ENCODE measurements at regions not wholly inside any gene's neighbourhood (a gene's known extent, or its start where the extent isn't known, plus 50 kb on each side); places are given as distances from the start of the nearest gene placed in this dataset.

- Histone ChIP-seq H3K27ac (replicated peaks) (no peak overlapping the region), H3K4me3 (replicated peaks; ENCODE audit: insufficient read depth, low read length) (no peak overlapping the region), H3K27me3 (ENCODE audit: insufficient read depth, poor library complexity, severe bottlenecking) (no peaks in the 10 kb centered on the region)
- DNase-seq (ENCODE audit: low read depth in 1 of 2, low spot score in 1 of 2): no peak
- TF ChIP-seq REST (IDR thresholded peaks at IDR 0.05; ENCODE audit: insufficient replicate concordance, low read depth) (no peak), CTCF (IDR thresholded peaks at IDR 0.05; ENCODE audit: insufficient read depth, low read length) (no peak)
Observed at GRCh38 chr2:215687149-215688031, 251.5 kb upstream of the FN1 start.

GRCh38 chr2:215685238-215685990 lies 249.5 kb upstream of the FN1 start:
- DNase-seq (ENCODE audit: low read depth in 1 of 2, low spot score in 1 of 2): no peak

More at GRCh38 chr2:215685238-215685990, 249.5 kb upstream of the FN1 start:
- TF ChIP-seq SPI1 (IDR thresholded peaks at IDR 0.05; ENCODE audit: borderline replicate concordance, low read depth): no peak
- TF ChIP-seq GABPA (IDR thresholded peaks at IDR 0.05; ENCODE audit: low read depth): no peak
- TF ChIP-seq POLR2AphosphoS5 (IDR thresholded peaks at IDR 0.05; ENCODE audit: low read depth): no peak
- TF ChIP-seq REST (IDR thresholded peaks at IDR 0.05; ENCODE audit: insufficient replicate concordance, low read depth): no peak
- no peak for TF ChIP-seq CTCF (IDR thresholded peaks at IDR 0.05; ENCODE audit: insufficient read depth, low read length)
- Histone ChIP-seq H3K27me3 (ENCODE audit: insufficient read depth, poor library complexity, severe bottlenecking) (no peaks in the 10 kb centered on the region), H3K27ac (replicated peaks) (no peak overlapping the region), H3K4me3 (replicated peaks; ENCODE audit: insufficient read depth, low read length) (no peak overlapping the region)

Measured in HL-60 (cell line).